ENCODE measurements at regions not wholly inside any gene's neighbourhood (a gene's known extent, or its start where the extent isn't known, plus 50 kb on each side); places are given as distances from the start of the nearest gene placed in this dataset.

DNA sequence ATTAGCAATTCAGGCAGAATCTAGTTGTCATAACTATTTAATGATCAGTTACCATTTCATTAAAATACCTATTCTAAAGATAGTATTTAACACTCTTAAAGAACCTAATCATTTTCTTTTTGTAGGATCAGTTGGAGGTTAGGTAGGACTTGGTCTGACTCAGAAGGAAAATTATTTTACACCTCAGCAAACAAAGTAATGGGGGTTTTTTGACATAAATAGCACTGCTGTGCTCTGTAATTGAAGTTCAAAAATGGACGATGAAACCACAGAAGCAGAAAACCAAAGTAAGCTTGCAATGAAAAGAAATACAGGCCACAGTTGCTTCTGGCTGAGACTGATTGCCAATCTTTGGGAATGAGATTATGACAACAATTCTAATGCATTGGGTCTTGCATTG lies 187.0 kb upstream of the TRPM3 start:
- H3K27ac ChIP-seq (ENCODE audit: low read length), result no peak overlapping the region
- ATAC-seq (no peak), DNase-seq (no peak)
- no peaks in the 10 kb centered on the region for H3K36me3 ChIP-seq (ENCODE audit: control insufficient read depth, insufficient read depth, low read length)
- H3K4me1 ChIP-seq (ENCODE audit: control insufficient read depth, insufficient read depth, low read length), result no peaks in the 10 kb centered on the region
- 77% methylated on average over 1 of the region's 1 CpG for WGBS (ENCODE audit: insufficient coverage)
- TF ChIP-seq, protein P1, sequence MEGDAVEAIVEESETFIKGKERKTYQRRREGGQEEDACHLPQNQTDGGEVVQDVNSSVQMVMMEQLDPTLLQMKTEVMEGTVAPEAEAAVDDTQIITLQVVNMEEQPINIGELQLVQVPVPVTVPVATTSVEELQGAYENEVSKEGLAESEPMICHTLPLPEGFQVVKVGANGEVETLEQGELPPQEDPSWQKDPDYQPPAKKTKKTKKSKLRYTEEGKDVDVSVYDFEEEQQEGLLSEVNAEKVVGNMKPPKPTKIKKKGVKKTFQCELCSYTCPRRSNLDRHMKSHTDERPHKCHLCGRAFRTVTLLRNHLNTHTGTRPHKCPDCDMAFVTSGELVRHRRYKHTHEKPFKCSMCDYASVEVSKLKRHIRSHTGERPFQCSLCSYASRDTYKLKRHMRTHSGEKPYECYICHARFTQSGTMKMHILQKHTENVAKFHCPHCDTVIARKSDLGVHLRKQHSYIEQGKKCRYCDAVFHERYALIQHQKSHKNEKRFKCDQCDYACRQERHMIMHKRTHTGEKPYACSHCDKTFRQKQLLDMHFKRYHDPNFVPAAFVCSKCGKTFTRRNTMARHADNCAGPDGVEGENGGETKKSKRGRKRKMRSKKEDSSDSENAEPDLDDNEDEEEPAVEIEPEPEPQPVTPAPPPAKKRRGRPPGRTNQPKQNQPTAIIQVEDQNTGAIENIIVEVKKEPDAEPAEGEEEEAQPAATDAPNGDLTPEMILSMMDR (IDR thresholded peaks at IDR 0.05), result no peak
- no peaks in the 10 kb centered on the region for H3K36me3 Mint-ChIP-seq
- intact Hi-C loops (cut with micrococcal nuclease), result no loop called here
- no peak overlapping the region for H3K4me3 ChIP-seq (ENCODE audit: low read length)
- peaks cover under 1% of the 10 kb centered on the region for H3K27me3 ChIP-seq (ENCODE audit: control insufficient read depth, insufficient read depth, low read length)
- no peaks in the 10 kb centered on the region for H3K9me3 Mint-ChIP-seq
- H3K27me3 Mint-ChIP-seq (ENCODE audit: low read depth in 2 of 2), result peaks cover 0 to 4% of the 10 kb centered on the region in 2 donors
- no peak overlapping the region for H3K27ac Mint-ChIP-seq
- no peak overlapping the region for H3K4me3 Mint-ChIP-seq
- no peaks in the 10 kb centered on the region for H3K4me1 Mint-ChIP-seq
- no peaks in the 10 kb centered on the region for H3K9me3 ChIP-seq (ENCODE audit: control insufficient read depth, insufficient read depth, low read length)

- H3K27me3 ChIP-seq (ENCODE audit: control insufficient read depth, insufficient read depth, low read length), result peaks cover 2% of the 10 kb centered on the region
- DNase-seq (no peak), ATAC-seq (no peak)
- 86% methylated on average over 3 of the region's 3 CpGs for WGBS (ENCODE audit: insufficient coverage)
- H3K27ac ChIP-seq (ENCODE audit: low read length), result no peak overlapping the region
- intact Hi-C loops (cut with micrococcal nuclease), result no loop called here
- no peak overlapping the region for H3K4me3 Mint-ChIP-seq
- H3K36me3 Mint-ChIP-seq, result no peaks in the 10 kb centered on the region
- no peak overlapping the region for H3K4me3 ChIP-seq (ENCODE audit: low read length)
- TF ChIP-seq, protein P1 (IDR thresholded peaks at IDR 0.05), result no peak
- no peaks in the 10 kb centered on the region for H3K27me3 Mint-ChIP-seq (ENCODE audit: low read depth in 2 of 2)
- no peaks in the 10 kb centered on the region for H3K9me3 ChIP-seq (ENCODE audit: control insufficient read depth, insufficient read depth, low read length)
- H3K27ac Mint-ChIP-seq, result no peak overlapping the region
- H3K4me1 Mint-ChIP-seq, result no peaks in the 10 kb centered on the region
- no peaks in the 10 kb centered on the region for H3K9me3 Mint-ChIP-seq
- no peaks in the 10 kb centered on the region for H3K4me1 ChIP-seq (ENCODE audit: control insufficient read depth, insufficient read depth, low read length)
- no peaks in the 10 kb centered on the region for H3K36me3 ChIP-seq (ENCODE audit: control insufficient read depth, insufficient read depth, low read length)
Observed at GRCh38 chr9:71306134-71306533, 184.7 kb upstream of the TRPM3 start.

- Mint-ChIP-seq H3K9me3 (no peaks in the 10 kb centered on the region), H3K27me3 (ENCODE audit: low read depth in 2 of 2) (peaks cover 0 to 5% of the 10 kb centered on the region in 2 donors), H3K27ac (no peak overlapping the region), H3K4me1 (no peaks in the 10 kb centered on the region), H3K36me3 (no peaks in the 10 kb centered on the region), H3K4me3 (no peak overlapping the region)
- TF ChIP-seq, protein P1 (IDR thresholded peaks at IDR 0.05), result no peak
- WGBS (ENCODE audit: insufficient coverage), result no CpG with 5 or more reads among the region's 1 CpG
- H3K27me3 ChIP-seq (ENCODE audit: control insufficient read depth, insufficient read depth, low read length), result peaks cover 2% of the 10 kb centered on the region
- no peak overlapping the region for H3K4me3 ChIP-seq (ENCODE audit: low read length)
- DNase-seq (no peak), ATAC-seq (no peak)
- no peaks in the 10 kb centered on the region for H3K36me3 ChIP-seq (ENCODE audit: control insufficient read depth, insufficient read depth, low read length)
- intact Hi-C loops (cut with micrococcal nuclease), result no loop called here
- no peaks in the 10 kb centered on the region for H3K4me1 ChIP-seq (ENCODE audit: control insufficient read depth, insufficient read depth, low read length)
- H3K9me3 ChIP-seq (ENCODE audit: control insufficient read depth, insufficient read depth, low read length), result no peaks in the 10 kb centered on the region
- no peak overlapping the region for H3K27ac ChIP-seq (ENCODE audit: low read length)
Observed at GRCh38 chr9:71303351-71303750, 181.9 kb upstream of the TRPM3 start.

DNA sequence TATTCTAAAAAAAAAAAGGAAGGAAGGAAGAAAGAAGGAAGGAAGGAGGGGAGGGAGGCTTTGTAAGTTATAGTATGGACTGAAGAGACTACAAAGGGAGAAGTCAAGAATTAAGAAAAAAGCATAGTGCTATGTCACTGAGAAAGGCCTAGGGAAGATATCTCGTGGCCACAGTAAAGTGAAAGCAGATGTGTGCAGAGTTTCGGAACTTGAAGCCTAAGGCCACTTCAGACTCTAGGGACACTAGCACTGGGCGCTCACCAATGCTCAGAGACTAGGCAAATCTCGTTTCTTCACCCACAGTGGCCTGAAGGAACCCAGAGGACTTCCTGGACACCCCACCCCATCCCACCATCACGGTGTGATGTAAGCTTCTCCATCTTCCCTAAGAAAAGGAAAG lies 181.4 kb upstream of the TRPM3 start:
- no peak for ATAC-seq
- TF ChIP-seq, protein P1 (IDR thresholded peaks at IDR 0.05), result no peak
- intact Hi-C loops (cut with micrococcal nuclease), result no loop called here
- no peaks in the 10 kb centered on the region for H3K4me1 ChIP-seq (ENCODE audit: control insufficient read depth, insufficient read depth, low read length)
- no peak overlapping the region for H3K27ac ChIP-seq (ENCODE audit: low read length)
- no peak for DNase-seq
- WGBS (ENCODE audit: insufficient coverage), result 71% methylated on average over 4 of the region's 5 CpGs
- peaks cover 2% of the 10 kb centered on the region for H3K27me3 ChIP-seq (ENCODE audit: control insufficient read depth, insufficient read depth, low read length)
- no peak overlapping the region for H3K27ac Mint-ChIP-seq
- H3K9me3 ChIP-seq (ENCODE audit: control insufficient read depth, insufficient read depth, low read length), result no peaks in the 10 kb centered on the region
- H3K27me3 Mint-ChIP-seq (ENCODE audit: low read depth in 2 of 2), result peaks cover 0 to 5% of the 10 kb centered on the region in 2 donors
- no peaks in the 10 kb centered on the region for H3K9me3 Mint-ChIP-seq
- no peak overlapping the region for H3K4me3 ChIP-seq (ENCODE audit: low read length)
- H3K36me3 ChIP-seq (ENCODE audit: control insufficient read depth, insufficient read depth, low read length), result no peaks in the 10 kb centered on the region
- H3K4me1 Mint-ChIP-seq, result no peaks in the 10 kb centered on the region
- no peaks in the 10 kb centered on the region for H3K36me3 Mint-ChIP-seq
- H3K4me3 Mint-ChIP-seq, result no peak overlapping the region
